H9 (cell line): ENCODE measurements at regions not wholly inside any gene's neighbourhood (a gene's known extent, or its start where the extent isn't known, plus 50 kb on each side); places are given as distances from the start of the nearest gene placed in this dataset.

Experiments used
- DNase-seq: peaks from one replicate; pipeline ENCODE4 v3.0.0-alpha.2; 2017
- H2AFZ ChIP-seq: one replicate; pipeline ENCODE4 v1.6.1; 2013; ENCODE audit warnings: mild to moderate bottlenecking, low read length, control low read depth, moderate library complexity
- H2AK5ac ChIP-seq: 2 replicates; pipeline ENCODE4 v1.6.1; 2013; ENCODE audit warnings: low read length, control low read depth, mixed read lengths; ENCODE audit not compliant: insufficient read length
- H2BK120ac ChIP-seq: one replicate; pipeline ENCODE4 v1.6.1; 2013; ENCODE audit warnings: low read depth, mild to moderate bottlenecking, low read length, control low read depth, inconsistent platforms; ENCODE audit not compliant: poor library complexity, severe bottlenecking
- H2BK12ac ChIP-seq: 2 replicates; pipeline ENCODE4 v1.6.1; 2013; ENCODE audit warnings: low read length, control low read depth, mixed read lengths, low read depth; ENCODE audit not compliant: insufficient read length
- H2BK15ac ChIP-seq: 2 replicates; pipeline ENCODE4 v1.6.1; 2013; ENCODE audit warnings: low read depth, low read length, control low read depth
- H2BK20ac ChIP-seq: one replicate; pipeline ENCODE4 v1.6.1; 2013; ENCODE audit warnings: low read depth, mild to moderate bottlenecking, low read length, control low read depth, inconsistent platforms; ENCODE audit not compliant: poor library complexity, severe bottlenecking
- H2BK5ac ChIP-seq: 2 replicates; pipeline ENCODE4 v1.6.1; 2013; ENCODE audit warnings: low read length, control low read depth, mixed read lengths; ENCODE audit not compliant: insufficient read length
- H3K14ac ChIP-seq: 2 replicates; pipeline ENCODE4 v1.6.1; 2013; ENCODE audit warnings: low read length, control low read depth; ENCODE audit not compliant: insufficient read depth
- H3K18ac ChIP-seq: 2 replicates; pipeline ENCODE4 v1.6.1; 2013; ENCODE audit warnings: low read depth, mild to moderate bottlenecking, mixed read lengths, low read length, control low read depth; ENCODE audit not compliant: insufficient read length
- H3K23ac ChIP-seq: 2 replicates; pipeline ENCODE4 v1.6.1; 2013; ENCODE audit warnings: low read length, control low read depth, mixed read lengths, low read depth; ENCODE audit not compliant: insufficient read length
- H3K23me2 ChIP-seq: 2 replicates; pipeline ENCODE4 v1.6.1; 2013; ENCODE audit warnings: low read depth, mild to moderate bottlenecking, mixed read lengths, low read length, control low read depth; ENCODE audit not compliant: insufficient read length, poor library complexity, severe bottlenecking
- H3K27ac ChIP-seq: 2 replicates; pipeline ENCODE4 v1.5.1; 2013; ENCODE audit warnings: low read length, control low read depth, mixed read lengths, low read depth; ENCODE audit not compliant: insufficient read length
- H3K27me3 ChIP-seq: 2 replicates; pipeline ENCODE4 v1.6.1; 2013; ENCODE audit warnings: low read length, control low read depth, inconsistent platforms; ENCODE audit not compliant: insufficient read depth
- H3K4ac ChIP-seq: 2 replicates; pipeline ENCODE4 v1.6.1; 2013; ENCODE audit warnings: low read depth, mild to moderate bottlenecking, control low read depth, inconsistent platforms, low read length, moderate library complexity
- H3K4me1 ChIP-seq: 2 replicates; pipeline ENCODE4 v1.6.1; 2013; ENCODE audit warnings: low read length, control low read depth, inconsistent platforms; ENCODE audit not compliant: insufficient read depth
- H3K4me2 ChIP-seq: 2 replicates; pipeline ENCODE4 v1.6.1; 2013; ENCODE audit warnings: low read length, control low read depth, mixed read lengths; ENCODE audit not compliant: insufficient read length, insufficient read depth
- H3K56ac ChIP-seq: 2 replicates; pipeline ENCODE4 v1.6.1; 2013; ENCODE audit warnings: low read depth, mild to moderate bottlenecking, mixed read lengths, low read length, control low read depth; ENCODE audit not compliant: insufficient read length
- H3K79me1 ChIP-seq: 2 replicates; pipeline ENCODE4 v1.6.1; 2013; ENCODE audit warnings: low read depth, mild to moderate bottlenecking, moderate library complexity, low read length, control low read depth, inconsistent platforms; ENCODE audit not compliant: insufficient read depth, poor library complexity, severe bottlenecking
- H3K79me2 ChIP-seq: 2 replicates; pipeline ENCODE4 v1.6.1; 2013; ENCODE audit warnings: low read length, control low read depth, inconsistent platforms; ENCODE audit not compliant: insufficient read depth
- H3K9ac ChIP-seq: 2 replicates; pipeline ENCODE4 v1.6.1; 2013; ENCODE audit warnings: low read length, control low read depth, mixed read lengths; ENCODE audit not compliant: insufficient read length; ENCODE audit errors: extremely low read depth
- H3K9me3 ChIP-seq: one replicate; pipeline ENCODE4 v1.6.1; 2013; ENCODE audit warnings: low read depth, low read length, inconsistent platforms; ENCODE audit not compliant: control insufficient read depth
- H3T11ph ChIP-seq: one replicate; pipeline ENCODE4 v1.6.1; 2013; ENCODE audit warnings: mild to moderate bottlenecking, low read length, control low read depth, inconsistent platforms
- H4K20me1 ChIP-seq: one replicate; pipeline ENCODE4 v1.6.1; 2013; ENCODE audit not compliant: control insufficient read depth, insufficient read length, insufficient read depth
- H4K5ac ChIP-seq: 2 replicates; pipeline ENCODE4 v1.6.1; 2013; ENCODE audit warnings: low read depth, mild to moderate bottlenecking, mixed read lengths, low read length, control low read depth; ENCODE audit not compliant: insufficient read length
- H4K8ac ChIP-seq: replicated peaks from 2 replicates; pipeline ENCODE4 v1.6.1; 2013; ENCODE audit warnings: low read length, control low read depth, mixed read lengths, low read depth; ENCODE audit not compliant: insufficient read length
- H4K91ac ChIP-seq: 2 replicates; pipeline ENCODE4 v1.6.1; 2013; ENCODE audit warnings: low read depth, mild to moderate bottlenecking, moderate library complexity, mixed read lengths, low read length, control low read depth; ENCODE audit not compliant: insufficient read length
- H3K27ac Mint-ChIP-seq, 3 experiments: 2 replicates in 2 of 3; 3 replicates in 1 of 3; pipeline ENCODE4 v1.8.0; 2020 to 2021; ENCODE audit warnings: mixed read lengths in 3 of 3, mild to moderate bottlenecking in 1 of 3, moderate library complexity in 1 of 3
- H3K27me3 Mint-ChIP-seq: 2 replicates; pipeline ENCODE4 v1.8.0; 2021; ENCODE audit warnings: low read depth, mild to moderate bottlenecking, moderate library complexity, mixed read lengths
- H3K36me3 Mint-ChIP-seq, 3 experiments: 2 replicates in 2 of 3; 3 replicates in 1 of 3; pipeline ENCODE4 v1.8.0; 2020 to 2021; ENCODE audit warnings: low read depth in 3 of 3, mixed read lengths in 3 of 3; ENCODE audit not compliant: insufficient read depth in 1 of 3
- H3K4me1 Mint-ChIP-seq, 2 experiments: 2 replicates each; pipeline ENCODE4 v1.8.0; 2020; ENCODE audit warnings: mixed read lengths in 2 of 2
- H3K4me3 Mint-ChIP-seq, 2 experiments: 2 replicates in 1 of 2; 3 replicates in 1 of 2; pipeline ENCODE4 v1.8.0; 2020 to 2021; ENCODE audit warnings: mild to moderate bottlenecking in 2 of 2, mixed read lengths in 2 of 2, moderate library complexity in 1 of 2
- H3K9me3 Mint-ChIP-seq, 2 experiments: 2 replicates in 1 of 2; 3 replicates in 1 of 2; pipeline ENCODE4 v1.8.0; 2020; ENCODE audit warnings: mild to moderate bottlenecking in 2 of 2, mixed read lengths in 2 of 2, moderate library complexity in 1 of 2
- CTCF ChIP-seq: fragments of 200-600 bp; sonication (generic); conservative IDR thresholded peaks from 3 replicates; pipeline ENCODE4 v1.8.0; 2021; ENCODE audit warnings: antibody characterized with exemption, mild to moderate bottlenecking
- WGBS: extraction: QIAGEN DNeasy Blood & Tissue Kit; methylation state at CpG from one replicate; pipeline ENCODE4 v1.1.7; 2013; ENCODE audit warnings: missing lambda C conversion rate, low lambda C conversion rate, mixed read lengths; ENCODE audit not compliant: insufficient read length; ENCODE audit errors: extremely low coverage; 5-methylcytosine and 5-hydroxymethylcytosine counted together

- H3K27ac Mint-ChIP-seq = no peak overlapping the region
- H4K20me1 ChIP-seq = no peaks in the 10 kb centered on the region
- TF ChIP-seq CTCF = no peak
Measured at GRCh38 chr6:104632588-104632987, 227.1 kb downstream of the HACE1 start.

More at GRCh38 chr6:104632588-104632987, 227.1 kb downstream of the HACE1 start:
- H3K14ac ChIP-seq = no peak overlapping the region
- H3K27me3 ChIP-seq = no peaks in the 10 kb centered on the region
- peaks cover 0 to 2% (median 0%) of the 10 kb centered on the region in 3 experiments; a peak in 1 of 7 replicates for H3K36me3 Mint-ChIP-seq
- no peak overlapping the region for H3K56ac ChIP-seq
- H2AK5ac ChIP-seq = no peak overlapping the region
- H3K4me3 Mint-ChIP-seq = no peak overlapping the region
- H3K4me1 ChIP-seq = peaks cover 3% of the 10 kb centered on the region; the same call in 1 of the 2 replicates
- H3K79me2 ChIP-seq = no peaks in the 10 kb centered on the region
- no peak overlapping the region for H2BK5ac ChIP-seq
- H3K4ac ChIP-seq = no peak overlapping the region
- H2BK120ac ChIP-seq = no peak overlapping the region
- H3K79me1 ChIP-seq = no peaks in the 10 kb centered on the region
- H3K4me2 ChIP-seq = no peak overlapping the region
- no peak for DNase-seq
- H4K8ac ChIP-seq = no peak overlapping the region
- no peaks in the 10 kb centered on the region for H3K27me3 Mint-ChIP-seq
- H3K27ac ChIP-seq = no peak overlapping the region
- no peak overlapping the region for H2BK20ac ChIP-seq
- H3K18ac ChIP-seq = no peak overlapping the region
- no peaks in the 10 kb centered on the region for H3K9me3 Mint-ChIP-seq
- H3K23ac ChIP-seq = no peak overlapping the region
- no CpG with 5 or more reads among the region's 2 CpGs for WGBS
- no peak overlapping the region for H3K9ac ChIP-seq
- no peak overlapping the region for H4K5ac ChIP-seq
- no peaks in the 10 kb centered on the region for H3K23me2 ChIP-seq
- no peak overlapping the region for H2BK15ac ChIP-seq
- H3K9me3 ChIP-seq = no peaks in the 10 kb centered on the region
- H2BK12ac ChIP-seq = no peak overlapping the region
- H2AFZ ChIP-seq = no peak overlapping the region
- H3T11ph ChIP-seq = no peak overlapping the region
- H3K4me1 Mint-ChIP-seq = peaks cover 17 to 18% of the 10 kb centered on the region in 2 experiments
- no peak overlapping the region for H4K91ac ChIP-seq
